ENCODE measurements at regions not wholly inside any gene's neighbourhood (a gene's known extent, or its start where the extent isn't known, plus 50 kb on each side); places are given as distances from the start of the nearest gene placed in this dataset.

GRCh38 chr5:172582940-172583339, 58.1 kb upstream of the NEURL1B start:
- Histone ChIP-seq H3K4me3 (no peak overlapping the region), H3K9ac (ENCODE audit: control insufficient read depth, insufficient read depth, low read length) (no peak overlapping the region), H3K9me3 (replicated peaks; ENCODE audit: control insufficient read depth, insufficient read depth, low read length) (no peaks in the 10 kb centered on the region), H4K20me1 (ENCODE audit: control insufficient read depth, insufficient read depth) (no peaks in the 10 kb centered on the region), H3K27me3 (replicated peaks in 1 of 2; ENCODE audit: control insufficient read depth in 2 of 2, insufficient read depth in 2 of 2, low read length in 1 of 2) (peaks cover 0 to 7% of the 10 kb centered on the region in 2 experiments; a peak in 2 of 4 replicates), H3K27ac (ENCODE audit: control insufficient read depth, insufficient read depth) (no peak overlapping the region), H2AFZ (ENCODE audit: control insufficient read depth, low read depth, low read length) (no peak overlapping the region), H3K4me1 (ENCODE audit: control insufficient read depth, insufficient read depth, low read length) (no peaks in the 10 kb centered on the region), H3K4me2 (ENCODE audit: control insufficient read depth, insufficient read depth) (no peak overlapping the region), H3K36me3 (ENCODE audit: control insufficient read depth in 2 of 2, insufficient read depth in 2 of 2, low read length in 1 of 2) (no peaks in the 10 kb centered on the region), H3K79me2 (ENCODE audit: control insufficient read depth, insufficient read depth, low read length) (no peaks in the 10 kb centered on the region)
- FAIRE-seq (no peak), ATAC-seq (no peak), DNase-seq (ENCODE audit: low read depth, low spot score) (no peak)
- no TSS peak for BruUV-seq (replicated peaks)
- in situ Hi-C loops (cut with MboI), result no loop called here
- ChIA-PET CTCF (no interaction called here), RAD21 (ENCODE audit: unreplicated experiment) (no interaction called here), SMC1A (ENCODE audit: uncharacterized antibody, unreplicated experiment) (interaction anchor here (1.5 kb wide), 1 partner anchor 24 kb away, joined by 4 read pairs; no protein-coding TSS in a partner anchor), POLR2A (no interaction called here)
- TF ChIP-seq SREBF2 (IDR thresholded peaks at IDR 0.05; ENCODE audit: low read length), result no peak
- TF ChIP-seq SREBF1 (IDR thresholded peaks at IDR 0.05; ENCODE audit: low read length), result no peak
- no peak for TF ChIP-seq HDGF (IDR thresholded peaks at IDR 0.05)
- TF ChIP-seq FOS (IDR thresholded peaks at IDR 0.05; ENCODE audit: borderline replicate concordance, extremely low read depth, insufficient read length), result no peak
- TF ChIP-seq YY1 (IDR thresholded peaks at IDR 0.05; ENCODE audit: low read depth, low read length), result no peak
- no peak for TF ChIP-seq MXI1 (IDR thresholded peaks at IDR 0.05; ENCODE audit: low read depth, low read length)
- no peak for TF ChIP-seq POLR2AphosphoS2 (IDR thresholded peaks at IDR 0.05; ENCODE audit: low read depth, low read length)
- no peak for TF ChIP-seq TARDBP (IDR thresholded peaks at IDR 0.05; ENCODE audit: borderline replicate concordance)
- no peak for TF ChIP-seq BHLHE40 (IDR thresholded peaks at IDR 0.05; ENCODE audit: borderline replicate concordance in 1 of 2, low read depth in 2 of 2, low read length in 1 of 2)
- TF ChIP-seq, protein P1, sequence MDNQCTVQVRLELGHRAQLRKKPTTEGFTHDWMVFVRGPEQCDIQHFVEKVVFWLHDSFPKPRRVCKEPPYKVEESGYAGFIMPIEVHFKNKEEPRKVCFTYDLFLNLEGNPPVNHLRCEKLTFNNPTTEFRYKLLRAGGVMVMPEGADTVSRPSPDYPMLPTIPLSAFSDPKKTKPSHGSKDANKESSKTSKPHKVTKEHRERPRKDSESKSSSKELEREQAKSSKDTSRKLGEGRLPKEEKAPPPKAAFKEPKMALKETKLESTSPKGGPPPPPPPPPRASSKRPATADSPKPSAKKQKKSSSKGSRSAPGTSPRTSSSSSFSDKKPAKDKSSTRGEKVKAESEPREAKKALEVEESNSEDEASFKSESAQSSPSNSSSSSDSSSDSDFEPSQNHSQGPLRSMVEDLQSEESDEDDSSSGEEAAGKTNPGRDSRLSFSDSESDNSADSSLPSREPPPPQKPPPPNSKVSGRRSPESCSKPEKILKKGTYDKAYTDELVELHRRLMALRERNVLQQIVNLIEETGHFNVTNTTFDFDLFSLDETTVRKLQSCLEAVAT (IDR thresholded peaks at IDR 0.05), result no peak
- TF ChIP-seq NR2F1 (conservative IDR thresholded peaks at IDR 0.05), result no peak
- no peak for TF ChIP-seq ASH2L (IDR thresholded peaks at IDR 0.05; ENCODE audit: borderline replicate concordance, low read depth)
- no peak for TF ChIP-seq EGR1 (IDR thresholded peaks at IDR 0.05; ENCODE audit: borderline replicate concordance in 1 of 2, low read depth in 2 of 2, low read length in 2 of 2)
- TF ChIP-seq STAT1 (conservative IDR thresholded peaks at IDR 0.05), result no peak
- intact Hi-C loops (cut with micrococcal nuclease; ENCODE audit: unreplicated experiment), result no loop called here
- WGBS (ENCODE audit: insufficient coverage, insufficient replicate concordance, low lambda C conversion rate, missing lambda C conversion rate), result 37% methylated on average over 6 of the region's 6 CpGs

Data from GM12878 (cell line).